ENCODE measurements at regions not wholly inside any gene's neighbourhood (a gene's known extent, or its start where the extent isn't known, plus 50 kb on each side); places are given as distances from the start of the nearest gene placed in this dataset.
"Not testable (repeated sequence)": the region's sequence is repeated elsewhere in the genome, so short reads cannot be mapped to it uniquely, and the experiment has no call there.

DNA sequence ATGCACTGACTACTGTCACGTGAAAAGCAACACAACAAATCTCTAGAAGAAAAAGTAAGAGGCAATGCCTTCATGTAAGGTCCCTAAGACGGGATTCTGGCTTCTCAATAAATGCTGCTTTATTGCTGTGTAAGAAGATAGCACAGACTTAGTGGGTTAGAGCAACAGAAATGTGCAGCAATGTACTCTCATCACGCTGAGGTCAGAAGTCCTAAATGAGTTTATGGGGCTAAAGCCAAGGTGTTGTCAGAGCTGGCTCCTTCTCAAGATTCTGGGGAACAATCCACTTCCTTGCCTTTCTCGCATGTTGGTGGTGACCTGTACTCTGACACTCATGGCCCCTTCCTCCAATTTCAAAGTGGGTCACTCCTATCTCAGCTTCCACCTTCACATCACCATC lies 93.4 kb downstream of the SHANK2 start:
- H3K4me1 Mint-ChIP-seq (ENCODE audit: low read depth): peaks cover 17% of the 10 kb centered on the region
- H3K9me3 Mint-ChIP-seq (ENCODE audit: low read depth): peaks cover 8% of the 10 kb centered on the region
- H3K36me3 Mint-ChIP-seq (ENCODE audit: insufficient read depth): peaks cover 12% of the 10 kb centered on the region

DNA sequence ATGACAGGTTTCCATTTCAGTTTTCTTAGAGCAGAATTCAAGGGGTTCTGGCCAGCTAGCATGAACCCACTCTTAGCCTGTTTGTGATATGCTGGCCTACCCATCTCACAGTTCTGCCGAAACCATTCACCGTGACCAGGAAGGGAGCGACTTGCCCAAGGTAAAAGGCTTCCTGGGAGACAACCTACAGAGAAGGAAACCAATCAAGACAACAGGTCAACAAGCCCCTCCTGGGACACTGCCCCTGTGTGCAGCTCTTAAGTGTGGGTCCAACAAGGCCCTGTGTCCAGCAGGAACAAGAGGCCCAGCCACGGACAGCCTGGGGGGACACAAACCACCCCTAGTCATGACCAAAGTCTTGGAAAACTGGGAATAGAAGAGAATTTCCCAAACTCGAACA lies 94.7 kb downstream of the SHANK2 start:
- H3K27ac Mint-ChIP-seq; H3K27me3 Mint-ChIP-seq; DNase-seq (ENCODE audit: low spot score, unreplicated experiment); H3K4me3 Mint-ChIP-seq (ENCODE audit: low read depth); H3K9me3 Mint-ChIP-seq (ENCODE audit: low read depth); H3K36me3 Mint-ChIP-seq (ENCODE audit: insufficient read depth): not testable (repeated sequence)
- peaks cover 27% of the 10 kb centered on the region for H3K4me1 Mint-ChIP-seq (ENCODE audit: low read depth)

More for the DNA sequence above, 93.4 kb downstream of the SHANK2 start:
- Mint-ChIP-seq H3K27ac (no peak overlapping the region), H3K27me3 (no peaks in the 10 kb centered on the region), H3K4me3 (ENCODE audit: low read depth) (no peak overlapping the region)
- TF ChIP-seq, protein P1, sequence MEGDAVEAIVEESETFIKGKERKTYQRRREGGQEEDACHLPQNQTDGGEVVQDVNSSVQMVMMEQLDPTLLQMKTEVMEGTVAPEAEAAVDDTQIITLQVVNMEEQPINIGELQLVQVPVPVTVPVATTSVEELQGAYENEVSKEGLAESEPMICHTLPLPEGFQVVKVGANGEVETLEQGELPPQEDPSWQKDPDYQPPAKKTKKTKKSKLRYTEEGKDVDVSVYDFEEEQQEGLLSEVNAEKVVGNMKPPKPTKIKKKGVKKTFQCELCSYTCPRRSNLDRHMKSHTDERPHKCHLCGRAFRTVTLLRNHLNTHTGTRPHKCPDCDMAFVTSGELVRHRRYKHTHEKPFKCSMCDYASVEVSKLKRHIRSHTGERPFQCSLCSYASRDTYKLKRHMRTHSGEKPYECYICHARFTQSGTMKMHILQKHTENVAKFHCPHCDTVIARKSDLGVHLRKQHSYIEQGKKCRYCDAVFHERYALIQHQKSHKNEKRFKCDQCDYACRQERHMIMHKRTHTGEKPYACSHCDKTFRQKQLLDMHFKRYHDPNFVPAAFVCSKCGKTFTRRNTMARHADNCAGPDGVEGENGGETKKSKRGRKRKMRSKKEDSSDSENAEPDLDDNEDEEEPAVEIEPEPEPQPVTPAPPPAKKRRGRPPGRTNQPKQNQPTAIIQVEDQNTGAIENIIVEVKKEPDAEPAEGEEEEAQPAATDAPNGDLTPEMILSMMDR (IDR thresholded peaks at IDR 0.05; ENCODE audit: unreplicated experiment): no peak
- no peak for DNase-seq (ENCODE audit: low spot score, unreplicated experiment)

DNA sequence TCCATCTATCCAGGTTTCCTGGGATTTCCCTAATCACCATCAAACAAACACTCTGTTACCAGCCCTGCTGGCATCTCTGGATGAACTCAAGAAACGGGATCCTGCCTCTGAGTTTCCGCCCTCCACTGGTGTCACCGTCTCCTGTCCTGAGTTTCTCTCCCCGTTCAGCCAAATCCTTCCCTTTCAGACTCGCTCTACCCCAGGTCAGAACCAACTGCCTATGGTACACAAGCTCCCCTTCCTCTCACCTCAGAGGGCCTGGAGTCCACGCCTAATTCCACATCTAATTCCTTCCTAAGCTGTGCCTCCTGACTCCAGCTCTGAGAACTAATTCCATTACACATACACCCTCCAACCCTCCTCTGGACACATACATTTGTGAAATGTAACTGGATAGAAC lies 96.1 kb downstream of the SHANK2 start:
- Mint-ChIP-seq H3K36me3 (ENCODE audit: insufficient read depth) (peaks cover 10% of the 10 kb centered on the region), H3K4me1 (ENCODE audit: low read depth) (peaks cover 34% of the 10 kb centered on the region), H3K4me3 (ENCODE audit: low read depth) (no peak overlapping the region), H3K27me3 (no peaks in the 10 kb centered on the region), H3K27ac (no peak overlapping the region), H3K9me3 (ENCODE audit: low read depth) (peaks cover 8% of the 10 kb centered on the region)
- DNase-seq (ENCODE audit: low spot score, unreplicated experiment): no peak
- TF ChIP-seq, protein P1 (IDR thresholded peaks at IDR 0.05; ENCODE audit: unreplicated experiment): no peak

DNA sequence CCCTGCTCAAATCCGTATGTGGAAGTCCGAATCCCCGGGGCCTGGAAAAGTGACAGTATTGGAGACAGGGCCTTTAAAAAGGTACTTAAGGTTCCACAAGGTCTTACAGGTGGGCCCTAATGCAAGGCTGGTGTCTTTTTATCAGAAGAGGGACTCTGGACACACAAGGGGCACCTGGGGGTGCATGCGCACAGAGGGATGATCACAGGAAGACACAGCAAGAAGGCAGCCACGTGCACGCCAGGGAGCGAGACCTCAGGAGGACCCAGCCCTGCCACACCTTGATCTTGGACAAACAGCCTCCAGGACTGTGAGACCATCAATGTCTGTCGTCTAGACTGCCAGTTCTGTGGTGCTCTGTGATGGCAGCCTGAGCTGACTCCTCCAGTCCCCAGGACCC lies 96.5 kb downstream of the SHANK2 start:
- Mint-ChIP-seq H3K27ac (no peak overlapping the region), H3K4me3 (ENCODE audit: low read depth) (no peak overlapping the region), H3K9me3 (ENCODE audit: low read depth) (peaks cover 5% of the 10 kb centered on the region), H3K36me3 (ENCODE audit: insufficient read depth) (peaks cover 9% of the 10 kb centered on the region), H3K4me1 (ENCODE audit: low read depth) (peaks cover 32% of the 10 kb centered on the region), H3K27me3 (no peaks in the 10 kb centered on the region)
- TF ChIP-seq, protein P1 (IDR thresholded peaks at IDR 0.05; ENCODE audit: unreplicated experiment): no peak
- no peak for DNase-seq (ENCODE audit: low spot score, unreplicated experiment)

DNA sequence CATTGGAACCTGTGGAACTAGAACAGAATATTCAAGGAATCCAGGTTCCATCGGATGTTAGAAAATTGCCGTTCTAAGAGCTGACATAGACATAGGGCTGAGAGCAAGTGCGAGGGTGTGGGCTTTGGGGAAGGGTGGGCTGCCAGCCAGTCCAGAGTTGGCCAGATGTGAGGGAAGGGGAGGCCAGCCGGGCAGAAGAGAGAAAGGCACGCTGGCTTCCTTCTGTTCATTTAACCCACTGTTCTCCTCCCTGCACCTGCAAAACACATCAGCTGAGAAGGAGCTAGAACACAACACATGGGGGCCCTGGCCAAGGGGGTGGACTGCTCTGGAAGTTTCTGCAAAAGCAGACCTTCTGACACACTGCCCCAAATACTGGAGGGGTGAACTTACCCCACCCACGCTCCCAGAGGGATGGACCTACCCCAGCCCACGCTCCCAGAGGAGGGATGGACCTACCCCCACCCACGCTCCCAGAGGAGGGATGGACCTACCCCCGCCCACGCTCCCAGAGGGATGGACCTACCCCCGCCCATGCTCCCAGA lies 98.0 kb downstream of the SHANK2 start:
- TF ChIP-seq, protein P1 (IDR thresholded peaks at IDR 0.05; ENCODE audit: unreplicated experiment): no peak
- Mint-ChIP-seq H3K4me3 (ENCODE audit: low read depth) (peak overlapping the region; percentile 31), H3K36me3 (ENCODE audit: insufficient read depth) (peaks cover 8% of the 10 kb centered on the region), H3K9me3 (ENCODE audit: low read depth) (peaks cover 4% of the 10 kb centered on the region), H3K27ac (peak overlapping the region; percentile 97), H3K27me3 (no peaks in the 10 kb centered on the region), H3K4me1 (ENCODE audit: low read depth) (peaks cover 32% of the 10 kb centered on the region)
- DNase-seq (ENCODE audit: low spot score, unreplicated experiment): no peak

DNA sequence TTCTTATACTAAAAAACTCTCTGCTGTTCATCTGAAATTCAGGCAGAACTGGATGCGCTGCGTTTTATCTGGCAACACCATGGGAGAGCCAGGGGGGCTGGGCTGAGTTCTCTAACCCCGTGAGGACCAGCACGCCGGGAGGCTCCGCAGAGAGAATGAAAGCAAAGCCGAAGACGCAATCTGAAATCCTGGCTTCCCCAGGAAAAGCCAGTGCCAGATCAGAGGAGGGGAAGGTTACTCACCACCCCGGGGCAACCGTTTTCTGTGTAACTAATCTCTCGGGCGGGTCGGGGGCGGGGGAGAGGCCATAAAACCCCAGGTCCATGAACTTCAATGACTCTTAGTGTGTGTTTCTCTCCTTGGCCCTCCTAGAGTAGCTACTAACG lies 99.4 kb downstream of the SHANK2 start:
- H3K36me3 Mint-ChIP-seq (ENCODE audit: insufficient read depth): peaks cover 6% of the 10 kb centered on the region
- peaks cover 34% of the 10 kb centered on the region for H3K4me1 Mint-ChIP-seq (ENCODE audit: low read depth)
- H3K9me3 Mint-ChIP-seq (ENCODE audit: low read depth): no peaks in the 10 kb centered on the region
- no peaks in the 10 kb centered on the region for H3K27me3 Mint-ChIP-seq
- peak overlapping the region; percentile 97 for H3K27ac Mint-ChIP-seq
- TF ChIP-seq, protein P1 (IDR thresholded peaks at IDR 0.05; ENCODE audit: unreplicated experiment): no peak
- DNase-seq (ENCODE audit: low spot score, unreplicated experiment): no peak
- peak overlapping the region; percentile 65 for H3K4me3 Mint-ChIP-seq (ENCODE audit: low read depth)

DNA sequence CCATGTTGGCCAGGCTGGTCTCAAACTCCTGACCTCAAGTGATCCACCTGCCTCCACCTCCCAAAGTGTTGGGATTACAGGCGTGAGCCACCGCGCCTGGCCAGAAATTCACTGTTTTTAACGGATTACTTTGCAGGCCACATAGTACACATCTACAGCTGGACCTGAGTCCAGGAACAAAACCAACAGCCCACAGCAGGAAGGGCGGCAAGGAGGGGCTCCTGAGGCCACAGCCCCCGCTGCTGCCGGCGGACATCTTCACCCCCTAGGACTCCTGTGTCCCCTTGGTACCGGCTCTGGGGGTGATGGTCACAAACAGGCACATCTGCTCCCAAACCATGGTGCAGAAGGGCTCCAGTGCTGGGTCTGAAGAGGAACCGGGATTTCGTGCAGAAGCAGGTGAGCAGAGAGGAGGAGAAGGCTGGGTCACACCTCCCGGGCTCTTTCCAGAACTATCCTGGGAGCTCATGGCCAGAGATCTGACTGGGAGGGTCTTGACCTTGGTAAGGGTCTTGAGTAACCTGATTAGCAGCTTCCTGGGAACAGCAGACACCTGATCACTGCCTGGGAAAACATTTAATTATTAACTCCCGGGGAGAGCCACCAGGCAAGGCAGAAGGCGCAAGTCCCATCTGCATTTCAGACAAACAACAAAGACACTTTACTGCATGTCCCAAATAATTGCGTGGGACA lies 99.9 kb downstream of the SHANK2 start:
- not testable (repeated sequence) for H3K27me3 Mint-ChIP-seq; DNase-seq (ENCODE audit: low spot score, unreplicated experiment); H3K9me3 Mint-ChIP-seq (ENCODE audit: low read depth); H3K36me3 Mint-ChIP-seq (ENCODE audit: insufficient read depth)
- peak overlapping the region; percentile 65 for H3K4me3 Mint-ChIP-seq (ENCODE audit: low read depth)
- H3K27ac Mint-ChIP-seq: peak overlapping the region; percentile 97
- H3K4me1 Mint-ChIP-seq (ENCODE audit: low read depth): peaks cover 34% of the 10 kb centered on the region
